ENCODE measurements at regions not wholly inside any gene's neighbourhood (a gene's known extent, or its start where the extent isn't known, plus 50 kb on each side); places are given as distances from the start of the nearest gene placed in this dataset.

GRCh38 chr12:114884575-114884974, 200.6 kb upstream of the TBX3 start:
- Histone ChIP-seq H3K4me1 (ENCODE audit: control insufficient read depth in 5 of 5, insufficient read depth in 5 of 5, low read length in 5 of 5) (peaks cover 0 to 21% (median 4%) of the 10 kb centered on the region in 5 donors), H3K27me3 (ENCODE audit: control insufficient read depth in 3 of 3, insufficient read depth in 3 of 3, low read length in 2 of 3) (peaks cover 0 to under 1% (median 0%) of the 10 kb centered on the region in 3 donors), H3K4me3 (no peak overlapping the region), H3K36me3 (ENCODE audit: control insufficient read depth in 4 of 4, insufficient read depth in 4 of 4, low read length in 4 of 4) (no peaks in the 10 kb centered on the region), H3K9ac (ENCODE audit: insufficient read depth in 1 of 2, low read length in 2 of 2) (no peak overlapping the region), H3K27ac (ENCODE audit: low read depth in 1 of 2, low read length in 1 of 2) (no peak overlapping the region), H3K9me3 (ENCODE audit: control insufficient read depth in 4 of 4, insufficient read depth in 3 of 4, low read length in 3 of 4) (no peaks in the 10 kb centered on the region)
- no peak for TF ChIP-seq CTCF (IDR thresholded peaks at IDR 0.05; ENCODE audit: control extremely low read depth, extremely low read depth)
- DNase-seq = peak; percentile 60 to 89 (median 87)
- WGBS, 2 donors = 66 to 79% methylated on average over 6 of the region's 6 CpGs
- no peak for ATAC-seq (ENCODE audit: insufficient read depth, low FRiP score)

GRCh38 chr12:114882083-114882482, 198.1 kb upstream of the TBX3 start:
- DNase-seq (no peak), ATAC-seq (ENCODE audit: insufficient read depth, low FRiP score) (no peak)
- Histone ChIP-seq H3K27me3 (ENCODE audit: control insufficient read depth in 3 of 3, insufficient read depth in 3 of 3, low read length in 2 of 3) (peaks cover 0 to 2% (median 0%) of the 10 kb centered on the region in 3 donors), H3K4me1 (ENCODE audit: control insufficient read depth in 5 of 5, insufficient read depth in 5 of 5, low read length in 5 of 5) (peaks cover 0 to 13% (median 4%) of the 10 kb centered on the region in 5 donors), H3K9me3 (ENCODE audit: control insufficient read depth in 4 of 4, insufficient read depth in 3 of 4, low read length in 3 of 4) (no peaks in the 10 kb centered on the region), H3K27ac (ENCODE audit: low read depth in 1 of 2, low read length in 1 of 2) (no peak overlapping the region), H3K4me3 (no peak overlapping the region), H3K36me3 (ENCODE audit: control insufficient read depth in 4 of 4, insufficient read depth in 4 of 4, low read length in 4 of 4) (no peaks in the 10 kb centered on the region), H3K9ac (ENCODE audit: insufficient read depth in 1 of 2, low read length in 2 of 2) (no peak overlapping the region)
- TF ChIP-seq CTCF (IDR thresholded peaks at IDR 0.05; ENCODE audit: control extremely low read depth, extremely low read depth) = no peak
- 86% methylated on average over 4 of the region's 4 CpGs for WGBS, 2 donors

- DNase-seq (no peak), ATAC-seq (ENCODE audit: insufficient read depth, low FRiP score) (no peak)
- H3K27ac ChIP-seq (ENCODE audit: low read depth in 1 of 2, low read length in 1 of 2) = no peak overlapping the region
- WGBS, 2 donors = 87 to 95% methylated on average over 4 of the region's 4 CpGs
- H3K27me3 ChIP-seq (ENCODE audit: control insufficient read depth in 3 of 3, insufficient read depth in 3 of 3, low read length in 2 of 3) = peaks cover 0 to 2% (median 0%) of the 10 kb centered on the region in 3 donors
- no peak overlapping the region for H3K4me3 ChIP-seq
- no peaks in the 10 kb centered on the region for H3K36me3 ChIP-seq (ENCODE audit: control insufficient read depth in 4 of 4, insufficient read depth in 4 of 4, low read length in 4 of 4)
- no peak overlapping the region for H3K9ac ChIP-seq (ENCODE audit: insufficient read depth in 1 of 2, low read length in 2 of 2)
- TF ChIP-seq CTCF (IDR thresholded peaks at IDR 0.05; ENCODE audit: control extremely low read depth, extremely low read depth) = no peak
- peaks cover 0 to 4% (median 0%) of the 10 kb centered on the region in 5 donors for H3K4me1 ChIP-seq (ENCODE audit: control insufficient read depth in 5 of 5, insufficient read depth in 5 of 5, low read length in 5 of 5)
- no peaks in the 10 kb centered on the region for H3K9me3 ChIP-seq (ENCODE audit: control insufficient read depth in 4 of 4, insufficient read depth in 3 of 4, low read length in 3 of 4)
Measured at GRCh38 chr12:114879354-114879753, 195.4 kb upstream of the TBX3 start.

GRCh38 chr12:114878781-114879180, 194.8 kb upstream of the TBX3 start:
- no peak overlapping the region for H3K4me3 ChIP-seq
- 85 to 91% methylated on average over 4 of the region's 4 CpGs for WGBS, 2 donors
- H3K9ac ChIP-seq (ENCODE audit: insufficient read depth in 1 of 2, low read length in 2 of 2) = no peak overlapping the region
- no peaks in the 10 kb centered on the region for H3K4me1 ChIP-seq (ENCODE audit: control insufficient read depth in 5 of 5, insufficient read depth in 5 of 5, low read length in 5 of 5)
- no peaks in the 10 kb centered on the region for H3K36me3 ChIP-seq (ENCODE audit: control insufficient read depth in 4 of 4, insufficient read depth in 4 of 4, low read length in 4 of 4)
- ATAC-seq (ENCODE audit: insufficient read depth, low FRiP score) (no peak), DNase-seq (no peak)
- H3K27ac ChIP-seq (ENCODE audit: low read depth in 1 of 2, low read length in 1 of 2) = no peak overlapping the region
- H3K9me3 ChIP-seq (ENCODE audit: control insufficient read depth in 4 of 4, insufficient read depth in 3 of 4, low read length in 3 of 4) = no peaks in the 10 kb centered on the region
- H3K27me3 ChIP-seq (ENCODE audit: control insufficient read depth in 3 of 3, insufficient read depth in 3 of 3, low read length in 2 of 3) = peaks cover 0 to 2% (median 0%) of the 10 kb centered on the region in 3 donors
- no peak for TF ChIP-seq CTCF (IDR thresholded peaks at IDR 0.05; ENCODE audit: control extremely low read depth, extremely low read depth)
